HT-29 (cell line): ENCODE measurements at regions not wholly inside any gene's neighbourhood (a gene's known extent, or its start where the extent isn't known, plus 50 kb on each side); places are given as distances from the start of the nearest gene placed in this dataset.
"Not testable (repeated sequence)": the region's sequence is repeated elsewhere in the genome, so short reads cannot be mapped to it uniquely, and the experiment has no call there.

Experiments
- DNase-seq: peaks from one replicate; pipeline ENCODE4 v3.0.0-alpha.2; 2015; ENCODE audit warnings: low spot score

DNA sequence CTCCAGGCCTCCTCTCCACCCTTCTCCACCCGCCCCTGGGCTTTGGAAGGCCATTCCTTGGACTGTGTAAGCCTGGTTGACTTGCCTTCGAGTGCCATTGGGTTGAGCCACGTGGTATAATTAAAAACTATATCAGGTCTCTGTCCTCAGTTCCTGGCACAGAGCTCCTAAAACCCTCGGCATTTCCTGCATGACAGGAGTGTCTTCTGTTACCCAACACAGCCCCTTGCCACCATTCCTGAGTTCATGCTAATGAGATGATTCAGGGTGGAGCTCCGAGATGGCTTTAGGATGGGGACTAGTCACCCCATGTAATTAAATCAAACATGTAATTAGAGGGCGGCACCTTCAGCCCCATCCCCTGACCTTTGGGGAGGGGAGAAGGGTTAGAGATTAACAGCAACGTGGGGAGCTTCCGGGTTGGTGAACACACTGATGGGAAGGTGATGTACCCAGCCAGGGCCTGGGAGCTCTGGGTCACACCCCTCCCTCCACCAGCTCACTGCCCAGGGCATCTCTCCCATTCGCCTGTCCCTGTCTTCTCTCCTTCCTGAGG, 256.4 kb downstream of the FAM43A start:
- DNase-seq: no peak

DNA sequence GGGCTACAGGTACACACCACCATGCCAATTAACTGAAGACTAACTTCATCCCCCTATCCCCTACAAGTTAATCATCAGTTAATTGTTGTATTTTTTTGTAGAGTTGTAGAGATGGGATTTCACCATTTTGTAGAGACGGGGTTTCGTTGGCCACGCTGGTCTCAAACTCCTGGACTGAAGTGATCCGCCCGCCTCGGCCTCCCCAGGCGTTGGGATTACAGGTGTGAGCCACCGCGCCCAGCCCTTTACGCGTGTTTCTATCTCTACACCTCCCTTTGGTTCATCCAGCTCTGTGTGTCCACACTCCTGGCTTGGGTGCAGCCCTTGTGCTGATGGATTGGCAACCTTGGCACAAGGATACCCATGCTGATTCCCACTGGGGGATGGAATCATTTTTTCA, 258.8 kb downstream of the FAM43A start:
- DNase-seq: no peak

DNA sequence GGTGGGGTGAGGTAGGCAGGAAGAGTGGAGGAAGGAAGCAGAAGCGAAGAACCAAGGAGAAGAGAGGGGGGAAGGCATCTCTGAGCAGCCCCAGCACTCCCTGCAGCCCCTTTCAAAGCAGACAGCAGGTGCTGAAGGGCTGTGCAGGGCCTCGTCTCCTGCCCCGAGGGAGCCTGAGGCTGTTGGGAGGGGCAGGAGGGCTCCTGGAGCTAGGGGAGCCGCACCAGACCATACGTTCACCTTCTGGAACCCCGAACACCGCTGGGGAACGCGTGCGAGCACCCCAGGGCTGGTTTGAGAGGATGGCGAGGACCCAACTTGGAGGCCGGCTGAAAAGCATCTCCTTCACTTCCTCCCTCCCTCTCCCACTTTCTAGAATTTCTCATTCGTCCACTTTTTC, 259.8 kb downstream of the FAM43A start:
- no peak for DNase-seq

DNA sequence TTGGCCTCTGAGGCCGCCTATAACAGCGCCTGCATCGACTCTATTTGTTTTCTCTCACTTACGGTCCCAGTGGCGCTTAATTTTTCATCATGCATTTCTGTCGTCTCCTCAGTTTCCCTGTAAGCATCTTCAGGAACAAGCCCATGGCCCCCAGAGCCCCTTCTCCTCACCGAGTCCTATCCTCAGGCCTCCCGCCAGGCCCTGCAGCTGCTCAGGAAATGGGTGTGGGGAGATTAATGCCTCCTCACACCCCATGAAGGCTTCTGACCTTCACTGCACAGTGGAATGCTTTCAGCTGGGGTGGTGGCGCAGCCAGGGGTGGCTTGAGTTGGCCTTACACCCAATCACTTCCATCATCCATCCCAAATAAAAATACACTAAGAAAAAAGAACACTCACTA, 260.4 kb downstream of the FAM43A start:
- no peak for DNase-seq

DNA sequence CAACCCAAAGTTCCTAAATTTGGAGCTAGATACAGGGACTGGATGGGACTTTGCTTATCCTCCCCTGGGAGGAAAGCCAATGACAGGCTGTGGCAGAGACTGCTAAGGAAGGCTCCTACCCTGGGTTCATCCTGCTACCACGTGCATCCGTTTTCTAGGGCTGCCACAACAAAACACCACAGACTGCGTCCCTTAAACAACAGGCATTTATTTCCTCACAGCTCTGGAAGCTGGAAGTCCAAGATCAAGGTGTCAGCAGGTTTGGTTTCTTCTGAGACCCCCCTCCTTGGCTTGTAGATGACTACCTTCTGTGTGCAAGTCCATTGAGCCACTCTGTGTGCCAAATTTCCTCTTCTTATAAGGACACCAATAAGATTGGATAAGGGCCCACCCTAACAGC, 263.9 kb downstream of the FAM43A start:
- no peak for DNase-seq

DNA sequence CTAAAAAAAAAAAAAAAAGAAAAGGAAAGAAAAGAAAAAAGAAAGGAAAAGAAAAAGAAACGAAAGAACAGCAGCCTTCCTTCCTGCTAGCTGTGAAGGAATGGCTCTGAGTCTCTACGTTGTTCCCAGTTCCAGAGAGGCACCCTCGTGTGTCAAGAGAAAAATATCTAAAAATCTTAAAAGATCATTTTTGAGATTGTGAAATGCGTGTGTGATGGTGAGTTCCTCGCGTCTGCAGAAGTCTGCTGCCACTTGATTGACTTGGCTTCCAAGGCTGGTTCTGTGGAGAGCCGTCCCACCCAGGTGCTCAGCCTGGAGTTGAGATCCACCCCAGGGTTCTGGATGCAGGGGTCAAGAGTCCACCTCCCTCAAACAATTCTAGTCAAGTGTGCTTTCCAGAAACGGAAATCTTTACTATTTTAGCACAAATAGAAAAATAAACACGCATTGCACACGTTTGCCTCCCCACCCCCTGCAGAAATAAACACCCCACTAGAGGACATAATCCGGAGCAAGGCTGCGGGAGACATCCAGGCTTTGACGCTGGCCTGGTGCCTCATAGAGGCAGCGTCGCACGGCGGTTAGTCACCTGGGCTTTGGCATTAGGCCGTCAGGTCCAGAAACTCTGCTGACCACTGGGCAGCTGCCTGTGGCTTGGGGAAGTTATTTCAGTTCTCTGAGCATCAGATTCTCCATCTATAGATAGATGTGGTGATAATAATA, 265.4 kb downstream of the FAM43A start:
- no peak for DNase-seq

DNA sequence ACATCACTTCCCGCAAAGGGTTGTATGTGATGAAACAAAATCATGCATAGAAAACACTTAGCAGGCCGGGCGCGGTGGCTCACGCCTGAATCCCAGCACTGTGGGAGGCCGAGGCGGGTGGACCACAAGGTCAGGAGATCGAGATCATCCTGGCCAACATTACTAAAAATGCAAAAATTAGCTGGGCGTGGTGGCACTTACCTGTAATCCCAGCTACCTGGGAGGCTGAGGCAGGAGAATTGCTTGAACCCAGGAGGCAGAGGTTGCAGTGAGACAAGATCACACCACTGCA, 265.9 kb downstream of the FAM43A start:
- not testable (repeated sequence) for DNase-seq

DNA sequence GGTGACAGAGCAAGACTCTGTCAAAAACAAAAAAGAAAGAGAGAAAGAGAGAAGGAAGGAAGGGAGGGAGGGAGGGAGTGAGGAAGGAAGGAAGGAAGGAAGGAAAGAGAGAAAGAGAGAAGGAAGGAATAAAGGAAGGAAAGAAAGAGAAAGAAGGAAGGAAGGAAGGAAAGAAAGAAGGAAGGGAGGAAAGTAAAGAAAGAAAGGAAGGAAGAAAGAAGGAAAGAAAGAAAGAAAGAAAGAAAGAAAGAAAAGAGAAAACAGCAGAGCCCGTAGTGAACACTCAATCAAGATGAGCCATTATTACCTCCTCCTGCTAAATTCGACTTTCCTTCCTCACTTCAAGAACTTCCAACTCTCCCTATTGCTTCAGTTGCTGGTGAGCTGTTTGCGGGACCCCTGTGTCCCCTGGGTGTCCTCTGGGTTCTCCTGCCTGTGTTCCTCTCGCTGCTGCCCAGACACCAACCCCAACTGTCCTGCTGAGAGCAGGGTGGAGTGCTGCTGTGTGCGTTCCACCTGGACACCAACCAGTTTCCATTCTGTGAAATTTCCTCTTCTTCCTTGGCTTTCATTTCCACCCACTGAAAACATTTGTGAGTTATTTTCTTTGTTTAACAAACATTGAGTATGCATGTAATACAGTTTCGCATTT, 266.4 kb downstream of the FAM43A start:
- no peak for DNase-seq

DNA sequence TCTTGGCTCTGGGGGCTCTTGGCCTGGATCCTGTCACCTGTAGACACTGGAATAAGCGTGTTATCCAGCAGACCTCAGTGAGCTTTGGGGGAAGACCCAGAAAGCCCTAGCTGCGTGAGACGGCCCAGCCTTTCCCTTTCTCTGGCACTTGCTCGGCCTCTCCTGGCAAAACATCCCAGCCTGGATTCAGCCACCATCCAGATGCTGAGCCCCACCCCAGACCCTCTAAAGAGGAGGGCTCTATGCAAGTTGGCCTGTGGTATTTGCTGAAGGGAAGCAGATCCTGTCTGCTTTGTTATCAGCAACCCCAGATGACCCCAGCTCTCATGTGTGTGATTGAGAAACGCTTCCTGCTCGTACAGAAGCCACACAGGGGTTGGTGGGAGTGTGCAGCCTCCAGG, 267.2 kb downstream of the FAM43A start:
- no peak for DNase-seq

DNA sequence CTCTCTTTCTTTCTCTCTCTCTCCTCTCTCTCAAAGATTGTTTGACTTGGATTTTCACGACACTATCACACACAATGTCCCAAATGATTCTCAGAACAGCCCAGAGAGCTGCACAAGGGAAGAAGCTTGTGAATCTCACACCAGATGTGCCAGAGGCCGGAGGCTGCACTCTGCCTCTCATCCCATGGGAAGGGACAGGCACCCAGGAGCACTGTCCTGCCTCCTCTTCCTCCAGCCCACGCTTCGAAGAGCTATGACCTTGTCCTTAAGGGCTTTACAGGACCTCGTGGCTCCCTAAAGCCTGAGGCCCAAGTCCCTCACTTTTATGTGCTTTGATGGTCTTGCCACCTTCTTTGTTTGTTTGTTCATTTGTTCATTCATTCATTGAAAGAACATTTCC, 267.6 kb downstream of the FAM43A start:
- DNase-seq: no peak

DNA sequence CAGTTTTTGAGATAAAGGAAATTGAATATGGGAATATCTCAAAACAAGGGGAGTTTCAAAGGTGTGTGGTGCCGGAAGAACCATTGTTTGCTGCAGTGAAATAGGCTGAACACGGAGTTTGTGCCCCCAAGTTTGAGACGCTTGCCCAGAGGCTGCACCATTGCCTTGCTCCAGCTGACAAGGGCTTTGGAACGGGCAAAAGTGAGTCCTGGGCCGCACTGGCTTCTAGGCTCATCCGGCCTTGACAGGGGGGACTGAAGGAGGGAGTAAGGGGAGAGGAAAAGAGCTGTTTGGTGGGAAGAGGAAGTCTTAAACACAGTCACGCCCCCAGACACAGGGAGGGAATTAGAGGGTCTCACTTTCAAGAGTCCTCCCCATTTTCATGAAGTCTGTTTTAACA, 269.9 kb downstream of the FAM43A start:
- no peak for DNase-seq

DNA sequence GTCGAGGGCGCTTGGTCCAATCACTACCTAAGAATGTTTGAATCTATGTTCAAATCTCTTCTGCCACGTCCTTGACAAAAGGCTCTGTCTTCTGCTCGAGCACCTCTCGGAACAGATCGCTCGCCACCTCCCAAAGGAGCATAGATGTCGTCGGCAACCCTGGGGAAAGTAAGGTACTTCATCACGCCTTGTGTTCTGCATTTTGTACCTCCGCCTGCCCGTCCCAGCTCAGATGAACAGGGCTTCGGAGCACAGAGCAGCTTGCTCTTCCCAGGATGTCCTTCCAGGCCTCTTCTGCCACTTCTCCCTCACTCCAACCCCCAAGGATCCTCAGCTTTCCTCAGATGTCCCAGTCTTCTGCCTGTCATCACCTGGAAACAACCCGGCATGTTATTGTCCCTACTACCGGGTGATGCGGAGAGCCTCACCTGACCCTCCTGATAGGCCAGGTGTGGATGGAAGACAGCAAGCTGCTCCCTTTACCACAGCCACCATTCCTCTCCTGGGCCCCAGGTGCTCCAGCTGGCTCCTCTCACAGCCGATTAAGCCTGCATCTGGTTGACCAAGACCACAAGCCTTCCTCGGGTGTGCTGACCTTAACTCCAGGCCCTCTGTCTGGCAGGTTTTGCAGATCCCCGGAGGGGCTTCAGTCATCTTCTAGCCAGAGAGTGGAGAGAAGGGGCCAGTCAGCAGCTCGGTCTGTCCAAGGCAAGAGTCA, 270.5 kb downstream of the FAM43A start:
- no peak for DNase-seq

DNA sequence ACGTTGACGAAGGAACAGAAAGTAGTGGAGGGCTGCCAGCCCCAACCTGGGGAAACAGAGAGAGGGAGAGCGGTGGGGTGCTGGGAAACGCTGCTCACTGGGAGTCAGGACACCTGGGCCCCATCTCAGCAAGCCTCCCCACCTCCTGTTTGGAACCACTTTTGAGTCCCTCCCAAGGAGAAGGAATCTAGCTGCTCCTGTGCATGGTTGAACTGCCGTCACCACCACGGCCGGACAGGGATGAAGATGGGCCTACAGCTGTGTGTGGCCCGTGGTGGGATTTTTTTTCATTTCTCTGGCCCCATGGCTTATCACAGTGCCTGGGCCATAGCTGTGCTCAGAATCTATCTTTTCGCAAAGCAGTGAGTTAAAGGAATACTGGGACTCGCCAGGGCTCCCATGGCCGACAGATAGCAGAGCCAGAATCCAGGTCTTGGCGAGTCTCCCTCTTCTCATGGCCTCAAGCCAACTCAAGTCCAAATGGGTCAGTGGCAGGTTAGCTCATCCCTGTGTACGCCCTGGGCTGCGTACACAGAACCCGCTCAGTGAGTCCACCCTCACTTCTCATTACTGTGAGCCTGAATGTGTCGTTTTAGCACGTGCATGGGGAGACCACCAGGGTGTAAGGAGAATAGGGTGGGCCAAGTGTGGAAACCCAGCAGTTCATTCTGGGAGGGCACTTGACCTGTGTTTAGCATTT, 271.2 kb downstream of the FAM43A start:
- no peak for DNase-seq

DNA sequence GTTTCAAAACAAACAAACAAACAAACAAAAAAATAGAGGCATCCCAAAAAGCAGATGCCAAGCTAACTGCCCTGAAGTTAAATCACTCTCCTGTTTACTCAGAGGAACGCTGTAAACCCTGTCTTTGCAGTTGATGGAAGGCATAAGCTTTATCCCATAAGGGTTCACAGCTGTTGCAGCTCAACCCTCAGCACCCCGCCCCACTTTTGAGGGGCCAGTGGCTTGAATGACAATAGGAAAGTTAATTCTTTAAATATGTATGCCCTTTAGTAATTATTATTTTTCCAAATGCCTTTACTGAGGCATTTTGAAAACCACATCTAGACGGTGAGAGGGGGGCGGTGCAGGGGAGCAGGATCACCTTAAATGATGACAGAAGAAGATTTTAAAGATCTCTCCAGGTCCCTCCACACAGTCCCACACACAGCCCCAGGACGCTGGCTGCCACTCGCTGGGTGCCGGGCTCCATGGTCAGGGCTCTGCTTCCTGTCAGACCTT, 272.1 kb downstream of the FAM43A start:
- no peak for DNase-seq

DNA sequence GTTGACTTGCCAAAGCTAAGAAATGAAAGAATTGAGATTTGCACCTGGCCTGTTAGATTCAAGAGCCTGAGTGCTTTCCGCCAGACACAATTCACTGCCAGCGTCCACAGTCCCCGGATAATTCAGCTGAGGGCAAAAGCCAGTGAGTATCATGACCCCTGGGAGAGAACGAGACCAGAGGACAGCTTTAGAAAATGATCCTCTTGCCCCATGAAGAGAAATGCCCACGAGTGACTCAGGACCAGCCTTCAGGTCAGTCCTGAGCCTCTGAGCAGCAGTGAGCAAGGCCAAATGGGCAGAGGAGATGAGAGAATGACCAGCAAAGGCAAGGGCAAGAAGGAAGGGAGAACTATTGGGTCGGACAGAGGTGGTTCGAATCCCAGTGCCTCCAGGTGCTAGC, 273.5 kb downstream of the FAM43A start:
- no peak for DNase-seq

DNA sequence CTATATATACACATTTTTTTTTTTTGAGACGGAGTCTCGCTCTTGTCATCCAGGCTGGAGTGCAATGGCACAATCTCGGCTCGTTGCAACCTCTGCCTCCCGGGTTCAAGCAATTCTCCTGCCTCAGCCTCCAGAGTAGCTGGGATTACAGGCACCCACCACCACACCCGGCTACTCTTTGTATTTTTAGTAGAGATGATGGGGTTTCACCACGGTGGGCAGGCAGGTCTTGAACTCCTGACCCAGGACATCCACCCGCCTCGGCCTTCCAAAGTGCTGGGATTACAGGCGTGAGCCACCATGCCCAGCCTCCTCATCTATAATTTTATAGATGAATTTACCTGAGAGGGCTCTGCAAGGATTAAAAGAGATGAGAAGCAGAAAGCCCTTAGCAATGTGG, 274.0 kb downstream of the FAM43A start:
- not testable (repeated sequence) for DNase-seq

DNA sequence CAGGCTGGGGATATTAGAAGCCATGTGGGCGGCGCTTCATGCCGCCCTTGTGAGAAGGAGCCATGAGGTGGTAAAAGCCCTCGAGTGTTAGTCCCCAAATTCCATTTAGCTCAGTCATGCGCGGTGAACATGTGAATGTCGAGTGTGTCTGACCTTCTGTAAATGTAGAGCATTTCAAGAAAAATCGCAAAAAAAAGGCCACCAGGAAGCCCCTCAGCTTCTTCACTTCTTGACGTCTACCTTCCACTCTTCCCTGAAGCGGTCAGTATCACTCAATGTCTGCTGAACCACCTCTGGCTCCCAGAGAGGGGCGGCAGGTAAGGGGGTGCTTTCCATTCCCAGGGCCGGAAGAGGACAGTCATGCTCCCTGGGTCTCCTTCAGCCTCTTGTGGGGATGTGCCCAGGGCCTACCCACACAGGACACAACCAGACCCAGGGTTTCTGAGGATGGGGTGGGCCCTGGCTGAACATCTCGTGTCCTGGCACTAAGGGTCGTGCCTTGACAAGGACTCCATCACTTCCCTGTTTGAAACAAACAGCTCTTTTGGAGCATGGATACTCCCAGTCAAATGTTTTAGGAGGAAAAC, 274.9 kb downstream of the FAM43A start:
- no peak for DNase-seq

DNA sequence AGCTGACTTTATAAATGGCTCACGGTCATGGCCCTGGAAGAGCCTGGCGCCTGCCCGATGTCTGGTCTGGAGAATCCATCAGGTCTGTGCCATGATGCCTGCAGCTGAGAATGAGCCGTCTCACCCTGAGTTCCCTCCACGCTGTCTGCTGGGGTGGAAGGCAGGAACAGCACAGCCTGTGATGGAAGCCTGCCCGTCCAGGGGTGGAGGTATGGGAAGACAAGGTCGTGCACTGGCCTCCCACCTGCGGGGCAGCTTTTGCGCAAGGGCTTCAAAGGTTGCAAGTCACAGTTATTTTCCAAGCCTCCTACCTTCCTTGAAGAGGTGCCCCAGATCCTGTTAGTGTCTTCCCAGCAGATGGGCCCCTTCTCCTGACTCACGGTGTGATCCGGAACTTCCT, 275.5 kb downstream of the FAM43A start:
- DNase-seq: no peak

DNA sequence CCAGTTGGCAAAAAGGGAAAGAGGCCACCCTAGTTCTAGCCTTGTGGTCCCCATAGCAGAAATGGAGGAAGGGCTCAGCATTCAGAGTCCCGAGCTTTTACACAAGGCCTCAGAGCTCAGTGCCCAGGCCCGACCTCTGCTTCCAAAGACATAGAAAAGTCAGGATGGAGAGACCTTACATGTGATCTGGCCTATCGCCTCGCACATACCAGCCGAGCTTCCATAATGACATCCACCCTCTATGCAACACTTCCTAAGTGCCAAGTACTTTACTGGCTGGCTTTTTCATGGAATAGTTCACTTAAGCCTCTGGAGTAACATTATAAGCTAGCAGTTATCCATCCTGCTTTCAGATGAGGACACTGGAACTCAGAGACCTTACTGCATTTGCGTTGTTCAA, 275.9 kb downstream of the FAM43A start:
- no peak for DNase-seq

DNA sequence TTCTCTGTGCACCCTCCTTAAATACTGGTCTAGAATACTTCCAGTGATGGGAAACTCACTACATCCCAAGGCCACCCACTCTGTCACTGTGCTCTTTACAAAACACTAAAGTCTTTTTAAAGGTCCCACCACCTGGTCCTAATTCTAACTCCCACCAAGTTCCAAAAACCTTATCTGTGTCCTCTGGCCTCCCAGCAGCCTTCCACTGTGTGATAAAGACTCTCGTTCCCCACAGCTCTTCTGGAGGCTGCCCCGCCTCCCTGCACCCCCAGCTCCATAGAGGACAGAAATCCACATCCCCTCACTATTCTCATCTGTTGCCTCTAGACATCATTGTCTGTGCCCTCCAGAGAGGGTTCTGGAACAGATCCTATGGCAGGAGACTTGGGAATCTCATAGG, 276.4 kb downstream of the FAM43A start:
- DNase-seq: no peak

DNA sequence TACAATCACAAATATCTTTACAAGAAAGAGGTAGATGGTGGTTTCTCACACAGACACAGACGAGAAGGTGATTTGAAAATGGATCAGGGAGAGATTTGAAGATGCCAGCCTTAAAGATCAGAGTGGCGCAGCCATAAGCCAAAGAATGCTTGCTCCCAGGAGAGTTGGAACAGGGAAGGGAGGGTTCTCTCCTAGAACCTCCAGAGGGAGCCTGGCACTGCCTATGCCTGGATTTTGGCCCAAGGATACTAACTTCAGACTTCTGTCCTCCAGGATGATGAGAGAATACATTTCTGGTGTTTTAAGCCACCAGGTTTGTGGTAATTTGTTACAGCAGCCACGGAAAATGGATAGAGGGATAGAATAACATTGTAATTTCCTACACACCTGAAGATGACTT, 279.1 kb downstream of the FAM43A start:
- peak; percentile 16 for DNase-seq
